ENCODE measurements at regions not wholly inside any gene's neighbourhood (a gene's known extent, or its start where the extent isn't known, plus 50 kb on each side); places are given as distances from the start of the nearest gene placed in this dataset.

GRCh38 chr6:148257810-148258209, 84.8 kb upstream of the SASH1 start:
- no peak overlapping the region for H3K9ac ChIP-seq (ENCODE audit: low read depth, low read length)
- H3K4me1 ChIP-seq (ENCODE audit: control insufficient read depth, insufficient read depth, low read length), result peaks cover 11% of the 10 kb centered on the region; the same call in 1 of the 2 replicates
- H3K36me3 ChIP-seq (ENCODE audit: control insufficient read depth, insufficient read depth, low read length), result no peaks in the 10 kb centered on the region
- no peaks in the 10 kb centered on the region for H3K27me3 ChIP-seq (ENCODE audit: control insufficient read depth, insufficient read depth, low read length)
- no peak overlapping the region for H3K27ac ChIP-seq (ENCODE audit: low read depth, low read length)
- no peaks in the 10 kb centered on the region for H3K9me3 ChIP-seq (ENCODE audit: control insufficient read depth, insufficient read depth, low read length)
- H3K4me3 ChIP-seq (ENCODE audit: low read depth, low read length), result no peak overlapping the region

DNA sequence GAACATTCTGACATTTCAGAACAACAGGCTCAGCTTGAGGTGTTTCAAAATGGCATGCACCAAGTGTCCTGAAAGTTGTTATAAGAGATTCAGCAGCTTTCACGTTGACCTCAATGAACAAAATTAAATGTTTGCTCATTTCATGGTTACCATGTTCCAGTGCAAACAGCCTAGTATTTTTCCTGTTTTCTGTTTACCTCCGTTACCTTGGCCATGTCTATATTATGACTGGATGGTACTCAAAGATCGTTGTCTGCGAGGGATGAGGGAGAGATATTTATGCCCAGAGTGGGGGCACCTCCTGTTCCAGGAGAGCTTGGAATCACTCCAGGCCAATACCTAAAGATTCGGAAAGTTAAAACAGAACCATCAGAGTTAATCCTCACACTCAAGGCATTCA, 83.8 kb upstream of the SASH1 start:
- no peak overlapping the region for H3K27ac ChIP-seq (ENCODE audit: low read depth, low read length)
- no peaks in the 10 kb centered on the region for H3K9me3 ChIP-seq (ENCODE audit: control insufficient read depth, insufficient read depth, low read length)
- no peaks in the 10 kb centered on the region for H3K27me3 ChIP-seq (ENCODE audit: control insufficient read depth, insufficient read depth, low read length)
- no peaks in the 10 kb centered on the region for H3K36me3 ChIP-seq (ENCODE audit: control insufficient read depth, insufficient read depth, low read length)
- H3K4me3 ChIP-seq (ENCODE audit: low read depth, low read length), result no peak overlapping the region
- peaks cover 11% of the 10 kb centered on the region; the same call in 1 of the 2 replicates for H3K4me1 ChIP-seq (ENCODE audit: control insufficient read depth, insufficient read depth, low read length)
- no peak overlapping the region for H3K9ac ChIP-seq (ENCODE audit: low read depth, low read length)

GRCh38 chr6:148261470-148261869, 81.2 kb upstream of the SASH1 start:
- Histone ChIP-seq H3K27ac (ENCODE audit: low read depth, low read length) (no peak overlapping the region), H3K36me3 (ENCODE audit: control insufficient read depth, insufficient read depth, low read length) (no peaks in the 10 kb centered on the region), H3K4me1 (ENCODE audit: control insufficient read depth, insufficient read depth, low read length) (peaks cover 14% of the 10 kb centered on the region; the same call in 1 of the 2 replicates), H3K27me3 (ENCODE audit: control insufficient read depth, insufficient read depth, low read length) (no peaks in the 10 kb centered on the region), H3K9me3 (ENCODE audit: control insufficient read depth, insufficient read depth, low read length) (no peaks in the 10 kb centered on the region), H3K4me3 (ENCODE audit: low read depth, low read length) (no peak overlapping the region), H3K9ac (ENCODE audit: low read depth, low read length) (no peak overlapping the region)

GRCh38 chr6:148263010-148263409, 79.6 kb upstream of the SASH1 start:
- Histone ChIP-seq H3K9me3 (ENCODE audit: control insufficient read depth, insufficient read depth, low read length) (no peaks in the 10 kb centered on the region), H3K4me3 (ENCODE audit: low read depth, low read length) (no peak overlapping the region), H3K27ac (ENCODE audit: low read depth, low read length) (no peak overlapping the region), H3K9ac (ENCODE audit: low read depth, low read length) (no peak overlapping the region), H3K36me3 (ENCODE audit: control insufficient read depth, insufficient read depth, low read length) (no peaks in the 10 kb centered on the region), H3K27me3 (ENCODE audit: control insufficient read depth, insufficient read depth, low read length) (no peaks in the 10 kb centered on the region), H3K4me1 (ENCODE audit: control insufficient read depth, insufficient read depth, low read length) (peaks cover 14% of the 10 kb centered on the region; the same call in 1 of the 2 replicates)

- Histone ChIP-seq H3K9ac (ENCODE audit: low read depth, low read length) (no peak overlapping the region), H3K36me3 (ENCODE audit: control insufficient read depth, insufficient read depth, low read length) (no peaks in the 10 kb centered on the region), H3K9me3 (ENCODE audit: control insufficient read depth, insufficient read depth, low read length) (no peaks in the 10 kb centered on the region), H3K4me3 (ENCODE audit: low read depth, low read length) (no peak overlapping the region), H3K27me3 (ENCODE audit: control insufficient read depth, insufficient read depth, low read length) (no peaks in the 10 kb centered on the region), H3K27ac (ENCODE audit: low read depth, low read length) (no peak overlapping the region), H3K4me1 (ENCODE audit: control insufficient read depth, insufficient read depth, low read length) (peaks cover 14% of the 10 kb centered on the region; the same call in 1 of the 2 replicates)
Observed at GRCh38 chr6:148263961-148264360, 78.7 kb upstream of the SASH1 start.

DNA sequence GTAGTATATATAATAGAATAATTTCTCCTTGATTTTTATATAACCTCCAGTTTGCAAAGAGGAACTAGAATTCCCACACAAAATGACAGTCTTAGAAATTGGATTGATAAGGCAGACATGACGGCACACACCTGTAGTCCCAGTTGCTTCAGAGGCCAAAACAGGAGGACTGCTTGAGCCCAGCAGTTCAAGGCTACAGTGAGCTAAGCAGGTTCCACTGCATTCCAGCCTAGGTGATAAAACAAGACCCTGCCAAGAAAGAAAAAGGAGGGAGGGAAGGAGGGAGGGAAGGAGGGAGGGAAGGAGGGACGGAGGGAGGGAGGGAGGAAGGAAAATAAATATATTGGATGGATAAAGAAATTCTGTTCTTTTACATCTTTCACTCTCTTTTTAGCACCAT, 77.6 kb upstream of the SASH1 start:
- Histone ChIP-seq H3K36me3 (ENCODE audit: control insufficient read depth, insufficient read depth, low read length) (no peaks in the 10 kb centered on the region), H3K27ac (ENCODE audit: low read depth, low read length) (no peak overlapping the region), H3K9me3 (ENCODE audit: control insufficient read depth, insufficient read depth, low read length) (no peaks in the 10 kb centered on the region), H3K9ac (ENCODE audit: low read depth, low read length) (no peak overlapping the region), H3K27me3 (ENCODE audit: control insufficient read depth, insufficient read depth, low read length) (no peaks in the 10 kb centered on the region), H3K4me3 (ENCODE audit: low read depth, low read length) (no peak overlapping the region), H3K4me1 (ENCODE audit: control insufficient read depth, insufficient read depth, low read length) (peaks cover 14% of the 10 kb centered on the region; the same call in 1 of the 2 replicates)

- H3K4me3 ChIP-seq (ENCODE audit: low read depth, low read length), result no peak overlapping the region
- no peak overlapping the region for H3K27ac ChIP-seq (ENCODE audit: low read depth, low read length)
- no peaks in the 10 kb centered on the region for H3K27me3 ChIP-seq (ENCODE audit: control insufficient read depth, insufficient read depth, low read length)
- H3K9ac ChIP-seq (ENCODE audit: low read depth, low read length), result no peak overlapping the region
- no peaks in the 10 kb centered on the region for H3K36me3 ChIP-seq (ENCODE audit: control insufficient read depth, insufficient read depth, low read length)
- 0 out of 2 replicates have a peak, but pooled peaks cover 3% of the 10 kb centered on the region for H3K4me1 ChIP-seq (ENCODE audit: control insufficient read depth, insufficient read depth, low read length)
- H3K9me3 ChIP-seq (ENCODE audit: control insufficient read depth, insufficient read depth, low read length), result no peaks in the 10 kb centered on the region
Observed at GRCh38 chr6:148269386-148269785, 73.3 kb upstream of the SASH1 start.

DNA sequence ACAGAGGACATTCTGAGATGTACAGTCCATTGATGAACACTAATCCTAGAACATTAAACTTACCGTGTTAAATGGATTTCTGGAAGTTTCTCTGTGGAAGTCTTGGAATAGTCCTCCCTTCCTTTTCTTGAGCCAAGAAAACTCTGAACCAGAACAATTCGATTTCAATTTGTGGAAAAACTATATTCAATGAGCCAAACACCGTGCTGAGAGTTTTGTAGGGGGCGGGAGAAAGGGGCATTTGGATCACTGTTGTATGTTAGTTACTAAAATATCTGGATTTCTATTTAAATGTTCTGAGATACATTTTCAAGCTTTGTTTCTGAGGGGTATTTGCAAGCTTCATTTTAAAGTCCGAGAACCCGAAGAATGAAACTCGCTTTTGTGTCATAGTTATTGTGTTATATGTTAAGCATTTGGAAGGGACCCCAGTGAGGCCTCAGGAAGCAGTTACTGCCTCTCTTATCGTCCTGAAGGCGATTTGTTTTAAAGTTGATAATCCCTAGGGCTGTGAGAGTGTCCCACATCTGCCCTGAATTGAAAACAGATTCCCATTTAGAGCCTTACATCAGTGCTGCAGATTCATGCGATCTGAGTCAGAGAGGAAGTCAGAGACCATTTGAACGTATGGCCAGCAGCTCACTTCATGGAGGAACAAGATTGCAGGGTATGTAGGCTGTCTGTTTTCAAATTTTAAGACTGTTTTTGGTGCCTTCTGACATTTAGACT, 70.8 kb upstream of the SASH1 start:
- Histone ChIP-seq H3K4me3 (ENCODE audit: low read depth, low read length) (no peak overlapping the region), H3K27ac (ENCODE audit: low read depth, low read length) (no peak overlapping the region)

GRCh38 chr6:148272597-148272996, 70.0 kb upstream of the SASH1 start:
- H3K9ac ChIP-seq (ENCODE audit: low read depth, low read length), result no peak overlapping the region
- no peaks in the 10 kb centered on the region for H3K9me3 ChIP-seq (ENCODE audit: control insufficient read depth, insufficient read depth, low read length)
- no peak overlapping the region for H3K27ac ChIP-seq (ENCODE audit: low read depth, low read length)
- H3K36me3 ChIP-seq (ENCODE audit: control insufficient read depth, insufficient read depth, low read length), result no peaks in the 10 kb centered on the region
- no peaks in the 10 kb centered on the region for H3K4me1 ChIP-seq (ENCODE audit: control insufficient read depth, insufficient read depth, low read length)
- H3K27me3 ChIP-seq (ENCODE audit: control insufficient read depth, insufficient read depth, low read length), result no peaks in the 10 kb centered on the region
- no peak overlapping the region for H3K4me3 ChIP-seq (ENCODE audit: low read depth, low read length)

More for the DNA sequence above, 70.8 kb upstream of the SASH1 start:
- Histone ChIP-seq H3K36me3 (ENCODE audit: control insufficient read depth, insufficient read depth, low read length) (no peaks in the 10 kb centered on the region), H3K27me3 (ENCODE audit: control insufficient read depth, insufficient read depth, low read length) (no peaks in the 10 kb centered on the region), H3K9me3 (ENCODE audit: control insufficient read depth, insufficient read depth, low read length) (no peaks in the 10 kb centered on the region), H3K4me1 (ENCODE audit: control insufficient read depth, insufficient read depth, low read length) (no peaks in the 10 kb centered on the region), H3K9ac (ENCODE audit: low read depth, low read length) (no peak overlapping the region)

DNA sequence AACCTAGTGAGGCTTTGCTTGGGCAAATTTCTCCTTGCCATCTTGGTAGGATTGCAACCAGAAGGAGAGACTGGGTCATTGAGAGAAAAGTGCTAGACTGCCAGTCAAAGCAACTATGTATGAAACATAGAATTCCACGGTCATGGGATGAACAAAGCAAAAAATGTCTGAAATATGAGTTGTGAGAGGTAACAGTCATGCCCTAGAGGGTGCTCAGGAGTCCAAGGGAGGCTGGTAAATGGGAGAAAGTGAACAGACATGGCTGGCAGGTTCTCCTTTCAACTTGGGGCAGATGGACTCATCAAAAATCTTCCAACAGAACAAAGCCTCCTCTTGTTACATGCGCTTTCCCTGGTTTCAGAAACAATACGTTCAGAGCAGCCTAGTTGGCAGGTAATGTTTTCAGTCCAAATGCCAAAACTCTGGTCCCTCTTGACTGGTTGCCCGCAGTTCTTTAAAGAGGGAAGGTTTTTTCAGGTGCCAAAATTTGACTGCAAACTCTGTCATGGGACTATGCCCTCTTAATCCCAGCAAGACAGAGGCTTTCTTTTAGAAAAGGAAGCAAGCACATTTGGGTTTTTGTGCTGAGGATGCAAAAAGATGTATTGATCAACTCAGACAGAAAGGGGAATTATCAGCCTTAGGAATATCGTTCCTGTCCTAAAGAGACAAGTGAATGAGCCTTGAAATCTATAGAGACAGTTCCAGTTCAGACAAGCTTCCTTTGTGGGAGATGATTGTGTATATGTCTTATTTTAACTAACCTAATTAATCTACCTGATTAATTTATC, 68.5 kb upstream of the SASH1 start:
- H3K36me3 ChIP-seq (ENCODE audit: control insufficient read depth, insufficient read depth, low read length), result no peaks in the 10 kb centered on the region
- no peaks in the 10 kb centered on the region for H3K9me3 ChIP-seq (ENCODE audit: control insufficient read depth, insufficient read depth, low read length)
- no peaks in the 10 kb centered on the region for H3K4me1 ChIP-seq (ENCODE audit: control insufficient read depth, insufficient read depth, low read length)
- no peaks in the 10 kb centered on the region for H3K27me3 ChIP-seq (ENCODE audit: control insufficient read depth, insufficient read depth, low read length)
- H3K27ac ChIP-seq (ENCODE audit: low read depth, low read length), result no peak overlapping the region
- H3K9ac ChIP-seq (ENCODE audit: low read depth, low read length), result no peak overlapping the region
- no peak overlapping the region for H3K4me3 ChIP-seq (ENCODE audit: low read depth, low read length)

- no peak overlapping the region for H3K4me3 ChIP-seq (ENCODE audit: low read depth, low read length)
- H3K27ac ChIP-seq (ENCODE audit: low read depth, low read length), result no peak overlapping the region
- no peaks in the 10 kb centered on the region for H3K9me3 ChIP-seq (ENCODE audit: control insufficient read depth, insufficient read depth, low read length)
- H3K36me3 ChIP-seq (ENCODE audit: control insufficient read depth, insufficient read depth, low read length), result no peaks in the 10 kb centered on the region
- no peak overlapping the region for H3K9ac ChIP-seq (ENCODE audit: low read depth, low read length)
- no peaks in the 10 kb centered on the region for H3K4me1 ChIP-seq (ENCODE audit: control insufficient read depth, insufficient read depth, low read length)
- H3K27me3 ChIP-seq (ENCODE audit: control insufficient read depth, insufficient read depth, low read length), result no peaks in the 10 kb centered on the region
Observed at GRCh38 chr6:148274809-148275208, 67.8 kb upstream of the SASH1 start.
